ENCODE measurements at regions not wholly inside any gene's neighbourhood (a gene's known extent, or its start where the extent isn't known, plus 50 kb on each side); places are given as distances from the start of the nearest gene placed in this dataset.
A peak's percentile ranks its signal among the peaks of the same experiment; 100 is the strongest.

- peaks cover 6% of the 10 kb centered on the region for H3K4me1 ChIP-seq
- no peak overlapping the region for H2AFZ ChIP-seq (replicated peaks)
- no peaks in the 10 kb centered on the region for H3F3A ChIP-seq (ENCODE audit: low read depth)
- TF ChIP-seq EZH2phosphoT487 (IDR thresholded peaks at IDR 0.05) (no peak), EZH2 (IDR thresholded peaks at IDR 0.05) (no peak), CTCF (IDR thresholded peaks at IDR 0.05) (no peak)
- Mint-ChIP-seq H3K4me3 (no peak overlapping the region), H3K9me3 (no peaks in the 10 kb centered on the region), H3K27ac (no peak overlapping the region), H3K27me3 (ENCODE audit: insufficient read depth, low read depth) (no peaks in the 10 kb centered on the region), H3K4me1 (peaks cover 8% of the 10 kb centered on the region), H3K36me3 (no peaks in the 10 kb centered on the region)
- H3K27me3 ChIP-seq, result no peaks in the 10 kb centered on the region
- no peak overlapping the region for H3K4me3 ChIP-seq
- no peak overlapping the region for H3K27ac ChIP-seq
- no peak overlapping the region for H3K9ac ChIP-seq
- H3K9me3 ChIP-seq (ENCODE audit: low read depth), result no peaks in the 10 kb centered on the region
- peak; percentile 8 for DNase-seq (ENCODE audit: low spot score)
- H3K36me3 ChIP-seq, result no peaks in the 10 kb centered on the region
- no peaks in the 10 kb centered on the region for H4K20me1 ChIP-seq (ENCODE audit: low read depth)
- no peak overlapping the region for H3K4me2 ChIP-seq
- no peaks in the 10 kb centered on the region for H3K79me2 ChIP-seq (ENCODE audit: low read depth)
Observed at GRCh38 chr10:65355141-65355680, 1570.6 kb upstream of the LRRTM3 start.

- Histone ChIP-seq H3K4me1 (peaks cover 6% of the 10 kb centered on the region), H3K9me3 (ENCODE audit: low read depth) (no peaks in the 10 kb centered on the region), H3K36me3 (no peaks in the 10 kb centered on the region), H3F3A (ENCODE audit: low read depth) (no peaks in the 10 kb centered on the region), H3K4me3 (no peak overlapping the region), H2AFZ (replicated peaks) (no peak overlapping the region), H3K79me2 (ENCODE audit: low read depth) (no peaks in the 10 kb centered on the region), H3K9ac (no peak overlapping the region), H4K20me1 (ENCODE audit: low read depth) (no peaks in the 10 kb centered on the region), H3K27me3 (no peaks in the 10 kb centered on the region), H3K4me2 (no peak overlapping the region), H3K27ac (no peak overlapping the region)
- Mint-ChIP-seq H3K4me3 (no peak overlapping the region), H3K9me3 (no peaks in the 10 kb centered on the region), H3K36me3 (no peaks in the 10 kb centered on the region), H3K4me1 (peaks cover 8% of the 10 kb centered on the region), H3K27me3 (ENCODE audit: insufficient read depth, low read depth) (no peaks in the 10 kb centered on the region), H3K27ac (no peak overlapping the region)
- no peak for TF ChIP-seq EZH2phosphoT487 (IDR thresholded peaks at IDR 0.05)
- peak; percentile 49 for TF ChIP-seq CTCF (IDR thresholded peaks at IDR 0.05)
- DNase-seq (ENCODE audit: low spot score), result peak; percentile 31
Observed at GRCh38 chr10:65358565-65358964, 1567.3 kb upstream of the LRRTM3 start.

GRCh38 chr10:65360497-65360896 lies 1565.3 kb upstream of the LRRTM3 start:
- no peak for DNase-seq (ENCODE audit: low spot score)
- no peaks in the 10 kb centered on the region for H3K79me2 ChIP-seq (ENCODE audit: low read depth)
- no peak overlapping the region for H3K4me2 ChIP-seq
- no peak overlapping the region for H3K9ac ChIP-seq
- H2AFZ ChIP-seq (replicated peaks), result no peak overlapping the region
- H3K27ac ChIP-seq, result no peak overlapping the region
- Mint-ChIP-seq H3K27ac (no peak overlapping the region), H3K27me3 (ENCODE audit: insufficient read depth, low read depth) (no peaks in the 10 kb centered on the region), H3K36me3 (no peaks in the 10 kb centered on the region), H3K4me1 (peaks cover 3% of the 10 kb centered on the region), H3K9me3 (no peaks in the 10 kb centered on the region), H3K4me3 (no peak overlapping the region)
- no peaks in the 10 kb centered on the region for H4K20me1 ChIP-seq (ENCODE audit: low read depth)
- TF ChIP-seq CTCF (IDR thresholded peaks at IDR 0.05) (no peak), EZH2 (IDR thresholded peaks at IDR 0.05) (no peak), EZH2phosphoT487 (IDR thresholded peaks at IDR 0.05) (no peak)
- H3F3A ChIP-seq (ENCODE audit: low read depth), result no peaks in the 10 kb centered on the region
- H3K4me1 ChIP-seq, result peaks cover 3% of the 10 kb centered on the region
- H3K27me3 ChIP-seq, result no peaks in the 10 kb centered on the region
- H3K36me3 ChIP-seq, result no peaks in the 10 kb centered on the region
- H3K9me3 ChIP-seq (ENCODE audit: low read depth), result no peaks in the 10 kb centered on the region
- H3K4me3 ChIP-seq, result no peak overlapping the region

Data from neural progenitor cell (in vitro differentiated cells).